Tibial nerve (tissue), 3 donors: ENCODE measurements at regions not wholly inside any gene's neighbourhood (a gene's known extent, or its start where the extent isn't known, plus 50 kb on each side); places are given as distances from the start of the nearest gene placed in this dataset.

Source experiments
- POLR2A ChIP-seq, 2 donors: fragments of 450-650 bp; IDR thresholded peaks; one replicate each; pipeline ENCODE4 v1.6.1; 2017; ENCODE audit warnings: antibody characterized with exemption in 2 of 2, mild to moderate bottlenecking in 2 of 2, moderate library complexity in 2 of 2
- TF ChIP-seq, protein P1 (sequence below), 5 experiments: fragments of 200-600 bp in 3 of 5; fragments of 450-650 bp in 2 of 5; sonication (generic) in 3 of 5; IDR thresholded peaks; one replicate each; pipeline ENCODE4 v1.5.1; 2016 to 2019; ENCODE audit warnings: antibody characterized with exemption in 5 of 5, mild to moderate bottlenecking in 3 of 5, moderate library complexity in 2 of 5

DNA sequence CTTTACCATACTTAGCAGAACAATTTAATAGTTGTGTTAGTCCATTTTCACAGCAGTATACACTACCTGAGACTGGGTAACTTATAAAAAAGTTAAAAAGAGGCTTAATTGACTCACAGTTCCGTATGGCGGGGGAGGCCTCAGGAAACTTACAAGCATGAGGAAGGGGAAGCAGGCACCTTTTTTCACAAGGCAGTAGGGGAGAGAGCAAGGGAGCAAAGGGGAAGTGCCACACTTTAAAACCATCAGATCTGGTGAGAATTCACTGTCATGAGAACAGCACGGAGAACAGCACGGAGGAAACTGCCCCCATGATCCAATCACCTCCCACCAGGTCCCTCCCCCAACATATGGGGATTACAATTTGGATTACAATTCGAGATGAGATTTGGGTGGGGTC lies 269.9 kb downstream of the MTRR start:
- no peak for TF ChIP-seq POLR2A (IDR thresholded peaks at IDR 0.05)
- TF ChIP-seq, protein P1, sequence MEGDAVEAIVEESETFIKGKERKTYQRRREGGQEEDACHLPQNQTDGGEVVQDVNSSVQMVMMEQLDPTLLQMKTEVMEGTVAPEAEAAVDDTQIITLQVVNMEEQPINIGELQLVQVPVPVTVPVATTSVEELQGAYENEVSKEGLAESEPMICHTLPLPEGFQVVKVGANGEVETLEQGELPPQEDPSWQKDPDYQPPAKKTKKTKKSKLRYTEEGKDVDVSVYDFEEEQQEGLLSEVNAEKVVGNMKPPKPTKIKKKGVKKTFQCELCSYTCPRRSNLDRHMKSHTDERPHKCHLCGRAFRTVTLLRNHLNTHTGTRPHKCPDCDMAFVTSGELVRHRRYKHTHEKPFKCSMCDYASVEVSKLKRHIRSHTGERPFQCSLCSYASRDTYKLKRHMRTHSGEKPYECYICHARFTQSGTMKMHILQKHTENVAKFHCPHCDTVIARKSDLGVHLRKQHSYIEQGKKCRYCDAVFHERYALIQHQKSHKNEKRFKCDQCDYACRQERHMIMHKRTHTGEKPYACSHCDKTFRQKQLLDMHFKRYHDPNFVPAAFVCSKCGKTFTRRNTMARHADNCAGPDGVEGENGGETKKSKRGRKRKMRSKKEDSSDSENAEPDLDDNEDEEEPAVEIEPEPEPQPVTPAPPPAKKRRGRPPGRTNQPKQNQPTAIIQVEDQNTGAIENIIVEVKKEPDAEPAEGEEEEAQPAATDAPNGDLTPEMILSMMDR (IDR thresholded peaks at IDR 0.05): no peak
